Astrocyte (in vitro differentiated cells and primary cell): ENCODE measurements at regions not wholly inside any gene's neighbourhood (a gene's known extent, or its start where the extent isn't known, plus 50 kb on each side); places are given as distances from the start of the nearest gene placed in this dataset.

Experiments used
- DNase-seq: peaks from one replicate; pipeline ENCODE4 v3.0.0-alpha.2; 2010; ENCODE audit warnings: low read depth
- FAIRE-seq: peaks from 2 replicates; lab custom pipeline; 2011; peaks lifted over from hg19 to GRCh38; lab: Jason Lieb, UNC
- H2AFZ ChIP-seq: 2 replicates; pipeline ENCODE4 v1.6.0; 2012; ENCODE audit warnings: low read depth, low read length, inconsistent platforms
- H3K27ac ChIP-seq: 2 replicates; pipeline ENCODE4 v1.5.1; 2011; ENCODE audit warnings: low read depth, low read length, inconsistent platforms
- H3K27me3 ChIP-seq: 2 replicates; pipeline ENCODE4 v1.6.0; 2011; ENCODE audit warnings: low read length, inconsistent platforms; ENCODE audit not compliant: insufficient read depth
- H3K36me3 ChIP-seq: 2 replicates; pipeline ENCODE4 v1.5.1; 2011; ENCODE audit warnings: low read length, inconsistent platforms; ENCODE audit not compliant: insufficient read depth
- H3K4me1 ChIP-seq: 2 replicates; pipeline ENCODE4 v1.5.1; 2011; ENCODE audit warnings: low read length, inconsistent platforms; ENCODE audit not compliant: insufficient read depth
- H3K4me2 ChIP-seq: 2 replicates; pipeline ENCODE4 v1.6.0; 2012; ENCODE audit warnings: low read length, inconsistent platforms
- H3K4me3 ChIP-seq: 2 replicates; pipeline ENCODE4 v1.5.1; 2011; ENCODE audit warnings: low read depth, mild to moderate bottlenecking, low read length, inconsistent platforms; ENCODE audit not compliant: insufficient read depth
- H3K79me2 ChIP-seq: 2 replicates; pipeline ENCODE4 v1.6.0; 2012; ENCODE audit warnings: mild to moderate bottlenecking, low read length, inconsistent platforms; ENCODE audit not compliant: insufficient read depth
- H3K9ac ChIP-seq: 2 replicates; pipeline ENCODE4 v1.6.0; 2012; ENCODE audit warnings: mild to moderate bottlenecking, low read length, inconsistent platforms
- H3K9me3 ChIP-seq: 2 replicates; pipeline ENCODE4 v1.5.1; 2012; ENCODE audit warnings: low read depth, mild to moderate bottlenecking, low read length, inconsistent platforms; ENCODE audit not compliant: insufficient read depth
- H4K20me1 ChIP-seq: 2 replicates; pipeline ENCODE4 v1.6.0; 2012; ENCODE audit warnings: low read length, inconsistent platforms; ENCODE audit not compliant: insufficient read depth
- H3K27ac Mint-ChIP-seq: one replicate; pipeline ENCODE4 v1.8.0; 2021; ENCODE audit warnings: mild to moderate bottlenecking, mixed read lengths; ENCODE audit not compliant: unreplicated experiment
- H3K27me3 Mint-ChIP-seq: one replicate; pipeline ENCODE4 v1.8.0; 2021; ENCODE audit warnings: low read depth, mixed read lengths; ENCODE audit not compliant: unreplicated experiment
- H3K36me3 Mint-ChIP-seq: one replicate; pipeline ENCODE4 v1.8.0; 2021; ENCODE audit warnings: low read depth, mixed read lengths; ENCODE audit not compliant: unreplicated experiment
- H3K4me1 Mint-ChIP-seq: one replicate; pipeline ENCODE4 v1.8.0; 2021; ENCODE audit warnings: low read depth, mixed read lengths; ENCODE audit not compliant: unreplicated experiment
- H3K4me3 Mint-ChIP-seq: one replicate; pipeline ENCODE4 v1.8.0; 2021; ENCODE audit warnings: mild to moderate bottlenecking, moderate library complexity, mixed read lengths; ENCODE audit not compliant: unreplicated experiment
- H3K9me3 Mint-ChIP-seq: one replicate; pipeline ENCODE4 v1.8.0; 2021; ENCODE audit warnings: mild to moderate bottlenecking, mixed read lengths; ENCODE audit not compliant: unreplicated experiment
- EZH2 ChIP-seq: IDR thresholded peaks from 2 replicates; pipeline ENCODE4 v1.6.1; 2012; ENCODE audit warnings: mild to moderate bottlenecking, low read length, inconsistent platforms; ENCODE audit not compliant: insufficient read depth
- TF ChIP-seq, protein P1 (sequence below): IDR thresholded peaks from 2 replicates; pipeline ENCODE4 v1.5.1; 2011; ENCODE audit warnings: low read depth, mild to moderate bottlenecking, inconsistent platforms, low read length, moderate library complexity; ENCODE audit not compliant: insufficient read depth

DNA sequence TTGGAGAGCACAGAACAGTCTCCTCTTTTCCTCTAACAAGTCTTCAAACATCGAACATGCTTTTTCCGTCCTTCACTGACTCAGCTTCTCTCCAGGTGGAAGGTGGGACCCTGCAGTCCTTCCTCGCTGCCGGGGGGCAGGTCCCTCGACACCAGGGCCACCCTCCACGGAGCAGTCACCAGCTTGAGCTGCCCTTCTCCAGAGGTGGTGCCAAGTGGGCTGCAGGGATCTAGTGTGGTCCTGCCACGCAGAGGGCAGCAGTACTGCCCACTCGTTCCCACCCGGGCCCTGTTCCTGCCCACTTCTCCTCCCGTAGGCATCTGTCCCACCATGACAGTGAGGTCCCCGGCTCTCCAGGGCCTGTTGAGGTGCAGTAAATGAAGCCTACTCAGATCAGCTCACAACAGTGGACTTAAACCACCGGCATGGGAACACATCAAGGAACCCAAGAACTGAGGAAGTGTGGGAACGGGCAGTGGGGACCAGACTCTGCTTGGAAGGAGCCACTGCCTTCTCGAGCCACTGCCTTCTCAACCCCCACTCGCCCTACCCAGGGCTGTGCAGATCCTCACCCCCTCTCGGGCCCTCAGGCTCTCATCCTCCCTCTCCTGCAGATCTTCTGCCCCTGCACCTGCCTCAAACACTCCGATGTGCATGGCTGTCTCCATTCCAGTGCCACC, 153.9 kb downstream of the OAT start:
- Mint-ChIP-seq H3K4me1 (peaks cover 2% of the 10 kb centered on the region), H3K27me3 (peaks cover 68% of the 10 kb centered on the region), H3K27ac (no peak overlapping the region), H3K4me3 (no peak overlapping the region), H3K9me3 (peaks cover 3% of the 10 kb centered on the region), H3K36me3 (no peaks in the 10 kb centered on the region)
- Histone ChIP-seq H3K9me3 (no peaks in the 10 kb centered on the region), H3K4me1 (peaks cover 3% of the 10 kb centered on the region), H3K27ac (no peak overlapping the region), H3K4me2 (no peak overlapping the region), H3K79me2 (no peaks in the 10 kb centered on the region), H3K27me3 (peaks cover 8% of the 10 kb centered on the region), H3K36me3 (no peaks in the 10 kb centered on the region), H2AFZ (no peak overlapping the region), H3K9ac (no peak overlapping the region), H3K4me3 (no peak overlapping the region), H4K20me1 (no peaks in the 10 kb centered on the region)
- TF ChIP-seq EZH2 = no peak
- TF ChIP-seq, protein P1, sequence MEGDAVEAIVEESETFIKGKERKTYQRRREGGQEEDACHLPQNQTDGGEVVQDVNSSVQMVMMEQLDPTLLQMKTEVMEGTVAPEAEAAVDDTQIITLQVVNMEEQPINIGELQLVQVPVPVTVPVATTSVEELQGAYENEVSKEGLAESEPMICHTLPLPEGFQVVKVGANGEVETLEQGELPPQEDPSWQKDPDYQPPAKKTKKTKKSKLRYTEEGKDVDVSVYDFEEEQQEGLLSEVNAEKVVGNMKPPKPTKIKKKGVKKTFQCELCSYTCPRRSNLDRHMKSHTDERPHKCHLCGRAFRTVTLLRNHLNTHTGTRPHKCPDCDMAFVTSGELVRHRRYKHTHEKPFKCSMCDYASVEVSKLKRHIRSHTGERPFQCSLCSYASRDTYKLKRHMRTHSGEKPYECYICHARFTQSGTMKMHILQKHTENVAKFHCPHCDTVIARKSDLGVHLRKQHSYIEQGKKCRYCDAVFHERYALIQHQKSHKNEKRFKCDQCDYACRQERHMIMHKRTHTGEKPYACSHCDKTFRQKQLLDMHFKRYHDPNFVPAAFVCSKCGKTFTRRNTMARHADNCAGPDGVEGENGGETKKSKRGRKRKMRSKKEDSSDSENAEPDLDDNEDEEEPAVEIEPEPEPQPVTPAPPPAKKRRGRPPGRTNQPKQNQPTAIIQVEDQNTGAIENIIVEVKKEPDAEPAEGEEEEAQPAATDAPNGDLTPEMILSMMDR = no peak
- DNase-seq = no peak
- no peak for FAIRE-seq

DNA sequence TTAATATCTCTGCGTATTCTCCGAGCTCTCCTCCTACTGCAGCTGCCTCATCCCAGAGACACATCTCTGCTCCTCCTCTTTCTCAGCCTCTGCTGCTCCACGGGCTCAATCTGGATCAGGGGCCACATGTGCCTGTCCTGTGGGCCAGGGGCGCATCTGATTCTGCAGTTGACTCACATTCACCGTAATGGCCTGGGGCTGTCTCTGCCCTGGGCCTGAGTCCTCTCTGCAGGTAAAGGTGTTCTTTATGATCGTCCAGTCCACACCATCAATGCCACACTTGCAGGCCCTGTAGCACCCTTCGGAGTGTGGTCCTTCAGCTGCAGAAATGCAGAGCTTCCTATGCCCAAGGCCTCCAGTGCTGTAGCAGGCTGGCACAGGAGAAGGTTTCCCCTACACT, 154.5 kb downstream of the OAT start:
- Histone ChIP-seq H3K27me3 (peaks cover 8% of the 10 kb centered on the region), H3K36me3 (no peaks in the 10 kb centered on the region), H4K20me1 (no peaks in the 10 kb centered on the region), H3K4me1 (peaks cover 3% of the 10 kb centered on the region), H3K79me2 (no peaks in the 10 kb centered on the region), H3K9me3 (no peaks in the 10 kb centered on the region), H3K4me3 (no peak overlapping the region), H2AFZ (no peak overlapping the region), H3K27ac (no peak overlapping the region), H3K9ac (no peak overlapping the region), H3K4me2 (no peak overlapping the region)
- FAIRE-seq = no peak
- Mint-ChIP-seq H3K27ac (no peak overlapping the region), H3K36me3 (no peaks in the 10 kb centered on the region), H3K4me3 (no peak overlapping the region), H3K9me3 (peaks cover 6% of the 10 kb centered on the region), H3K4me1 (peaks cover 2% of the 10 kb centered on the region), H3K27me3 (peaks cover 62% of the 10 kb centered on the region)
- no peak for DNase-seq
- TF ChIP-seq EZH2 = no peak
- TF ChIP-seq, protein P1 = no peak

DNA sequence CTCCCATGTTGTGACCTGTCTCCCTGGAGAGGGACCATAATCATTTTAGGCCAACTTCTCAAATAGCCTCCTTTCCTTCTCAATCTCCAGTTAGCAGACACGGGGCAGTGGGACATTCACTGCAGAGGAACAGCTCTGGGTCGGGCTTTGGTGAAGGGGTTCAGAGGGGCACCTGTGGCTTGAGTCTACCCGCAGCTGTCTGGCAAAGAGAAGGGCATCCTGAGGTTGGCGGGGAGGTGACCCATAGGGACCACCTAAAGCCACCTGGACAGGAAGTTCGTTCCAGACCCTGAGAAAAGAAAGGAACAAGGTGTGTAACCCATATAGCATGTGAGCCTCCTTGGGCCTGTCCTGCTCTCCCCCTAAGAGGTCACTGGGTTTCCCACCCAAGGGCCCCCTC, 155.0 kb downstream of the OAT start:
- no peaks in the 10 kb centered on the region for H3K36me3 ChIP-seq
- Mint-ChIP-seq H3K4me3 (no peak overlapping the region), H3K36me3 (no peaks in the 10 kb centered on the region), H3K9me3 (peaks cover 10% of the 10 kb centered on the region), H3K27me3 (peaks cover 60% of the 10 kb centered on the region), H3K4me1 (peaks cover 2% of the 10 kb centered on the region), H3K27ac (no peak overlapping the region)
- H3K4me1 ChIP-seq = peaks cover 3% of the 10 kb centered on the region
- H3K27ac ChIP-seq = no peak overlapping the region
- H3K79me2 ChIP-seq = no peaks in the 10 kb centered on the region
- FAIRE-seq = no peak
- H3K9me3 ChIP-seq = no peaks in the 10 kb centered on the region
- no peak for DNase-seq
- H3K9ac ChIP-seq = no peak overlapping the region
- no peak overlapping the region for H2AFZ ChIP-seq
- no peak overlapping the region for H3K4me2 ChIP-seq
- no peaks in the 10 kb centered on the region for H4K20me1 ChIP-seq
- no peak for TF ChIP-seq EZH2
- TF ChIP-seq, protein P1 = no peak
- no peak overlapping the region for H3K4me3 ChIP-seq
- H3K27me3 ChIP-seq = peaks cover 8% of the 10 kb centered on the region
